ENCODE measurements at regions not wholly inside any gene's neighbourhood (a gene's known extent, or its start where the extent isn't known, plus 50 kb on each side); places are given as distances from the start of the nearest gene placed in this dataset.

GRCh38 chr9:85479305-85479704 lies 262.4 kb downstream of the AGTPBP1 start:
- no peak for TF ChIP-seq POLR2AphosphoS5 (IDR thresholded peaks at IDR 0.05; ENCODE audit: control insufficient read depth, insufficient read depth, low read depth, low read length)
- no peak for TF ChIP-seq SRSF3 (IDR thresholded peaks at IDR 0.05; ENCODE audit: insufficient read depth, low read length)
- TF ChIP-seq MXI1 (IDR thresholded peaks at IDR 0.05; ENCODE audit: low read depth, low read length): no peak
- TF ChIP-seq SMARCA5 (IDR thresholded peaks at IDR 0.05): no peak
- TF ChIP-seq ZZZ3 (IDR thresholded peaks at IDR 0.05): no peak
- TF ChIP-seq KLF16 (IDR thresholded peaks at IDR 0.05): no peak
- no peak for TF ChIP-seq POLR2AphosphoS2 (IDR thresholded peaks at IDR 0.05; ENCODE audit: low read length)
- TF ChIP-seq RNF2 (IDR thresholded peaks at IDR 0.05): no peak
- no peak for TF ChIP-seq ZNF197 (CRISPR knock-in tag; IDR thresholded peaks at IDR 0.05; ENCODE audit: low read depth)
- no peak for TF ChIP-seq POLR2A (conservative IDR thresholded peaks at IDR 0.05)
- no peak for TF ChIP-seq FOS (IDR thresholded peaks at IDR 0.05; ENCODE audit: extremely low read depth, insufficient read length)
- TF ChIP-seq CTCF (IDR thresholded peaks at IDR 0.05 in 2 of 3, conservative IDR thresholded peaks at IDR 0.05 in 1 of 3; ENCODE audit: insufficient read depth in 2 of 3, low read depth in 1 of 3, low read length in 3 of 3): no peak
- no peak for TF ChIP-seq MTF1 (CRISPR knock-in tag; IDR thresholded peaks at IDR 0.05; ENCODE audit: borderline replicate concordance)
- no peak for TF ChIP-seq ZNF146 (CRISPR knock-in tag; IDR thresholded peaks at IDR 0.05; ENCODE audit: unreplicated experiment)
